ENCODE measurements at regions not wholly inside any gene's neighbourhood (a gene's known extent, or its start where the extent isn't known, plus 50 kb on each side); places are given as distances from the start of the nearest gene placed in this dataset.

DNA sequence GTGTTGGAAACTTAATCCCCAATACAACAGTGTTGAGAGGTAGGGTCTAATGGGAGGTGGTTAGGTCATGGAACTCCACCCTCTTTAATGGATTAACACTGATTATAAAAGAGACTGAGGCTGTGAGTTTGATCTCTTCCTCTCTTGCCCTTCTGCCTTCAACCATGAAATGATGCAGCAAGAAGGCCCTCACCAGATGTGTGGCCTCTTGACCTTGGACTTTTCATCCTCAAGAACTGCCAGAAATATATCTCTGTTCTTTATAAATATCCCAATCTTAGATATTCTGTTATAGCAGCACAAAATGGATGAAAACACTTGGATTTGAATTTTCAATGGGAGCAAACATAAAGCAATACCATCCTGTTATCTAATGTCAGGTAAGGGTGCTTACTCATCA lies 67.6 kb downstream of the NMUR2 start:
- DNase-seq: no peak
- intact Hi-C loops (cut with DNase I): no loop called here

- intact Hi-C loops (cut with DNase I): no loop called here
- DNase-seq: no peak
Measured at GRCh38 chr5:152335461-152335860, 69.6 kb downstream of the NMUR2 start.

GRCh38 chr5:152332716-152333460 lies 72.2 kb downstream of the NMUR2 start:
- intact Hi-C loops (cut with DNase I): no loop called here
- DNase-seq: no peak

DNA sequence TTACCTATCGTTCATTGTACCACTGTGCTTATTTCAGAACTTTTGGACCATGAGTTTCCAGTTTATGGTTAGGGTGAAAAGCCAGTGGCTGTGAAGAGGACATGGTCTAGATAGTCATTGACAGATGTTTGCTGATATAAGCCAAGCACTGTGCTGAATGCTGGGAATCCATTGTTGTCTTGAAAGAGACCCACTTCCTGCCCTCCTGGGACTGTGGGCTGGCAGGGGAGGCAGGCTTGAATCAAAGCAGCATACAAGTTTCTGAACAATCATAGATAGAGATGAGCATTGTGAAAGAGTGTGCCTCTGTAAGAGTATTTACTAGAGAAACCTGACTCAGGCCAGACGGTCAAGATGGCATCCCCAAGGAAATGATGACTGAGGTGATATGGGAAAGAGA lies 73.4 kb downstream of the NMUR2 start:
- intact Hi-C loops (cut with DNase I): no loop called here
- no peak for DNase-seq

DNA sequence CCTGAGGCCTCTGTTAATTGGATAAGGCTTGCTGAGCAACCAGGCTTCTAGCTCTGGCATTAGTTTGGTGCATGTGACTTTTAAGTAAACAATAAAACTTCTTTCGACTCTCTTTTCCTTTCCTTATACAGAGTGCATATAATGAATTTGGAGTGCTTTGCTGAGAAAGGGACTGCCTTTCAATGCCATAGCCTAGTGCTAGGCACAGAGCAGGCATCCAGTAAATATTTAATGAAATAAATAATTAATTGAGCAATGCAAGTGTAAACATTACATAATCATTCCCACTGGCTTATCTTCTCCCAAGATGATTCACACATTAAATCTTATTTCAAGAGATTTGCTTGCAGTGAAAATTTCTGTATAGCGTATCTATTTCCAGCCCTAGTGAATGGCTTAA lies 74.1 kb downstream of the NMUR2 start:
- intact Hi-C loops (cut with DNase I): no loop called here
- DNase-seq: no peak

GRCh38 chr5:152329761-152330283 lies 75.3 kb downstream of the NMUR2 start:
- no peak for DNase-seq
- intact Hi-C loops (cut with DNase I): no loop called here

DNA sequence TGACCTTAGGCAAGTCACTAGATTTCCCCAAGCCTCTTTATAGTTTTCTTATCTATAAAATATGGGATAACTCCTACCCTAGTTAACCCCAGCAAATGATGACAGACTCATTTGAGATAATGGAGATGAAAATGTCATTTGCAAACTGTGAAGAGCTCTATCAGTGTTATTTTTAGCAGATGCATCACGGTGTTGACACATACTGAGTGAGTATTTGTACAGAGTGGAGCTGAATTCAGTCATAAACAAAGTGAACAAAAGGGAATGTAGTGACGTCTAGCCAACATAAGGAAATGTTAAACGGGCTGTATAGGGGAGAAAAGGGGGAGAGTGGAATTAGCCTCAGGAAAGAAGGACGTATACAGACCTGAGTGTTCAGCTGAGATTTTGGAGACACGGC lies 75.9 kb downstream of the NMUR2 start:
- no peak for DNase-seq
- intact Hi-C loops (cut with DNase I): no loop called here

- intact Hi-C loops (cut with DNase I): no loop called here
- no peak for DNase-seq
Measured at GRCh38 chr5:152315942-152316341, 89.1 kb downstream of the NMUR2 start.

DNA sequence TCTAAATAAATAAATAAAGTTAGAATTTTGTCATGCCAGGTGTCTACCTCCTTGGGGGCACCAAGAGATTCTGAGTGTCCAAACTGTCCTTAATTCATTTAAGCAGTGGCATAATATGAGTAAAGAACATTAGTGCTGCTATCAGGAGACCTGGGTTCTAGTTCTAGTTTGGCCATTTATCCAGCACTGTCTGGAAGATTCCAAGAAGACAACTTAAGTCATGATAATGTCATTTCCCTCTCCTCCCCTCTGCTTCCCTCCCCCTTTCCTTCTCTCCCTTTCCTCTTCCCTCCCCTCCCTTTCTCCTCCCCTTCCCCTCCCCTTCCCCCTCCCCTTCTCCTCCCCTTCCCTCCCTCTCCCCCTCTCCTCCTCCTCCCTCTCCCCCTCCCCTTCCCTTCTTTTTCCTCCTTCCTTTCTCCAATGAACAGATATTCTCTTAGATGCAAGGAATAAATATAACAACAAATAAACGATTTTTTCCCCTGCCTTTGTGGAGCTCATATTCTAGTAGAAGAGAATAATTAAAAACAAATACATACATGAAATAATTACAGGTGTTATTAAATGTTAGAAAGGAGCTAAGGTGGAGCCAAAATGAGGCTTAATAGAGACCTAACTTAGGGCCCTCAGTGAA lies 90.8 kb downstream of the NMUR2 start:
- no peak for DNase-seq
- intact Hi-C loops (cut with DNase I): no loop called here

GRCh38 chr5:152309926-152310450 lies 95.1 kb downstream of the NMUR2 start:
- no peak for DNase-seq
- intact Hi-C loops (cut with DNase I): no loop called here

DNA sequence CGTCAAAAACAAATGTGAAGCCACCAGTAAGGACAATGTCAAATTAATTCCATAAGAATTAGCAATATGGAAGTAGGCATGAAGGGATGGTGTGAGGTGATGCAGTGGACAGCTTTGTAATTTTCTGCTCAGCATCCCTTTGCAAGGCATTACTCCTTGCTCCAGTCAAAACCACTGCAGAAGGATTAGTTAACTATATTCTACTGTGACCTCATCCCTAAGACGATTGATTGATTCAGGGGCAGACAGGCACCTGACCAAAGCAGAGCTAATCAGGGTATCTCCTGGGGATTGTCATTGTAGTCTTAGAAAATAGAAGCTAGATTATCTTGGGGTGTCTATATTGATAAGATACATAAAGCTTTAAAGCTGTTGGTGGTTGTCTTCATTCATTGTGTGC lies 98.7 kb downstream of the NMUR2 start:
- DNase-seq: no peak
- intact Hi-C loops (cut with DNase I): no loop called here

GRCh38 chr5:152305525-152305924 lies 99.6 kb downstream of the NMUR2 start:
- intact Hi-C loops (cut with DNase I): no loop called here

DNA sequence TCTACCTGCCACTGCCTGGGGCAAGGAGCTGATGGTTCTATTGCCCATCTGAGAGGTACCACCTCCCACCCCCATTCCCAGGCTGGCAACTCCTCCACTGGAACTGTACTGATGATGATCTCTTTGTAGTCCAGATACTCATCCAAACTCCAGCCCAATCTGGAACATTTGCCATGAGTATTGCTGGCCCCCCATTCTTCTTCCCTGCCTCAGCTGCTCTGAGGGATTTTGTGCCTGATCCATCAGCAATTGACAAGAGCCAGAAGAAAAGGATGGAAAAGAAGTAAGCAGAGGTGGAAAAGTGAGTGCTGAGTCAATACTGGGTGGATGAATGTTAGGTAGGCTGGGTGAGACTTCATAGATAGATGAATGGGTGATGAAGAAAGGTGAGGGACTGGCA lies 101.2 kb downstream of the NMUR2 start:
- no peak for DNase-seq
- intact Hi-C loops (cut with DNase I): no loop called here

More at GRCh38 chr5:152305525-152305924, 99.6 kb downstream of the NMUR2 start:
- no peak for DNase-seq

GRCh38 chr5:152297866-152298265 lies 107.2 kb downstream of the NMUR2 start:
- intact Hi-C loops (cut with DNase I): no loop called here
- no peak for DNase-seq

DNA sequence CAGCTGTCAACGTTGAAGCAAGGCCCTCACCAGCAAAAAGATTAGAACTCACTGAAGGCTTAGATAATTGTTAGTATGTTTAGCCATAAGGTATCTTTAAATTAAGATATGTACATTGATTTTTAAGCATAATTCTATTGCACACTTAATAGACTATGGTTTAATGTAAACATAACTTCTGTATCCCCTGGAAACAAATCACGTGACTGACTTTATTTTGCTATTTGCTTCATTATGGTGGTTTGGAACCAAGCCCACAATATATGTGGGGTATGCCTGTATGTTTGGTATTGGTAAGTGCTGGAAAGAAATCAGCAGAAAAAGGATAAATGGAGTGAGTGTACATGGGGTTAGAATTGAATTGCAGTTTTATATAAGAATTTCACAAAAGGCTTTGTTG lies 111.9 kb downstream of the NMUR2 start:
- no peak for DNase-seq
- intact Hi-C loops (cut with DNase I): no loop called here

- DNase-seq: no peak
- intact Hi-C loops (cut with DNase I): no loop called here
Measured at GRCh38 chr5:152290181-152290580, 114.9 kb downstream of the NMUR2 start.

DNA sequence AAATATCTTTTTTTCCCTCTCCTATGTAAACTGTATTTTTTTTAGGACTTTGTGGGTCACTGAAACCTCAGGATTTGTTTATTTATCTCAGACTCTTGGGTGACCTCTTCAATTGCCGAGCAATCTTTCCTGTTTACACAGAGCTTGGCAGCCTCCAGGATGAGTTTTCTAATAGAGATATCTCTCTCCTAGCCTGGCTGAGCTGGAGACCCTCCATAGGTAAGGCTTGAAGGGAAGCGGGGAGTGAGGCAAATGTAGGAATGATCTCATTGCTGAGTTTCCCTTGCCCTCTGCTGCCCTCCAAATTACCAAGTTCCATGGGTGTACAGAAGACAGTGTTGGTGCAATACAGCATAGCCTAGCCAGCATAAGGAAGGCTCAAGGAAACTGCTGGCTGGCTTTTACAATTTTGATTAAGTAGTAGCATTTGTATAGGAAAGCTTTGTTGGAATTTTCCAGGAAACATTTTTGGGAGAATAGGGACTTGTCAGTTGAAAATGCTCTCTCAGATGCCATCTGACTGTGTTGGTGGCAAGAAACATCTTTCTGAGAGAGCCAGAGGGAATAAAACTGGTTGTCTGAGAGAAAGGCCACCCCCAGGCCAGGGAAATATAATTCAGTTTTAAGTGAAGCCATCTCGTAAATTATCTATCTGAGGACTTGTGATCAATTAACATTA lies 116.0 kb downstream of the NMUR2 start:
- intact Hi-C loops (cut with DNase I): no loop called here
- no peak for DNase-seq

- DNase-seq: peak in 4 of 10 donors; percentile 5 to 80 (median 32)
- intact Hi-C loops (cut with DNase I): no loop called here
Measured at GRCh38 chr5:152288499-152288898, 116.6 kb downstream of the NMUR2 start.

- intact Hi-C loops (cut with DNase I): no loop called here
Measured at GRCh38 chr5:152285764-152286163, 119.3 kb downstream of the NMUR2 start.

GRCh38 chr5:152282331-152282730 lies 122.7 kb downstream of the NMUR2 start:
- intact Hi-C loops (cut with DNase I): no loop called here
- no peak for DNase-seq

More at GRCh38 chr5:152285764-152286163, 119.3 kb downstream of the NMUR2 start:
- DNase-seq: no peak

DNA sequence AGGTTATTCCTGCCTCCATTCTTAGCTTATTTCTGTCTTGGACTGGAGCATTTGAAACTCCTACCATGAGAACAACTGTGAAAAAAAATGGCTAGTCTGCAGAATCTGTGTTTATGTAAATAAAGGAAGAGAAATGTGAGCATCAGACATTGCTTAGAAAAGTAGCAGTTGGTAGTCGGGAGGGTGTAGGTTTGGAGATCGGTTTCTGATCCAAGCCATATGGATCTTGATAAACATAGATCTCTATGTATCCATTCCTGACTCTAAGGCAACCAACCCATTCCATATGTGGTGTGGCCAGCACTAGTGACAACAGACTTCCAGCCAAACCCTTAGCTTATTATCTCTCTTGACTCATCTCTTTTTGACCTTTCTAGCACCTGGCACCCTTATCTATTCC lies 127.1 kb downstream of the NMUR2 start:
- DNase-seq: no peak
- intact Hi-C loops (cut with DNase I): no loop called here
